ENCODE measurements at regions not wholly inside any gene's neighbourhood (a gene's known extent, or its start where the extent isn't known, plus 50 kb on each side); places are given as distances from the start of the nearest gene placed in this dataset.
"Not testable (repeated sequence)": the region's sequence is repeated elsewhere in the genome, so short reads cannot be mapped to it uniquely, and the experiment has no call there.

DNA sequence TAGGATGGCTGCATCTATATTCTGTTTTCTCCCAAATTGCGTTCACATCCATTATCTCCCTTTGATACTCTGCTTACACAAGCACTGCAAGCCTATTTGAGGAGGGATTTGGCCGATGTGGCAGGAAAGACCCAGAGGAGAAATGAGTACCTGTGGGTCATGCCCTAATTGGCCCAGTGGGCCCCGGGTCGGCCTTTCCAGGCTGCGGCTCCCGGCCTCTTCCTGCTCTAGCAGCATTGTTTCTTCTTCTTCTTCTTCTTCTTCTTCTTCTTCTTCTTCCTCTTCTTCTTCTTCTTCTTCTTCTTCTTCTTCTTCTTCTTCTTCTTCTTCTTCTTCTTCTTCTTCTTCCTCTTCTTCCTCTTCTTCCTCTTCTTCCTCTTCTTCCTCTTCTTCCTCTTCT is 275.1 kb downstream of the EN1 start:
- TF ChIP-seq, protein P1, sequence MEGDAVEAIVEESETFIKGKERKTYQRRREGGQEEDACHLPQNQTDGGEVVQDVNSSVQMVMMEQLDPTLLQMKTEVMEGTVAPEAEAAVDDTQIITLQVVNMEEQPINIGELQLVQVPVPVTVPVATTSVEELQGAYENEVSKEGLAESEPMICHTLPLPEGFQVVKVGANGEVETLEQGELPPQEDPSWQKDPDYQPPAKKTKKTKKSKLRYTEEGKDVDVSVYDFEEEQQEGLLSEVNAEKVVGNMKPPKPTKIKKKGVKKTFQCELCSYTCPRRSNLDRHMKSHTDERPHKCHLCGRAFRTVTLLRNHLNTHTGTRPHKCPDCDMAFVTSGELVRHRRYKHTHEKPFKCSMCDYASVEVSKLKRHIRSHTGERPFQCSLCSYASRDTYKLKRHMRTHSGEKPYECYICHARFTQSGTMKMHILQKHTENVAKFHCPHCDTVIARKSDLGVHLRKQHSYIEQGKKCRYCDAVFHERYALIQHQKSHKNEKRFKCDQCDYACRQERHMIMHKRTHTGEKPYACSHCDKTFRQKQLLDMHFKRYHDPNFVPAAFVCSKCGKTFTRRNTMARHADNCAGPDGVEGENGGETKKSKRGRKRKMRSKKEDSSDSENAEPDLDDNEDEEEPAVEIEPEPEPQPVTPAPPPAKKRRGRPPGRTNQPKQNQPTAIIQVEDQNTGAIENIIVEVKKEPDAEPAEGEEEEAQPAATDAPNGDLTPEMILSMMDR (IDR thresholded peaks at IDR 0.05) = not testable (repeated sequence)
- not testable (repeated sequence) for TF ChIP-seq POLR2A (IDR thresholded peaks at IDR 0.05)

Data from adrenal gland (tissue), 5 donors.